ENCODE measurements at regions not wholly inside any gene's neighbourhood (a gene's known extent, or its start where the extent isn't known, plus 50 kb on each side); places are given as distances from the start of the nearest gene placed in this dataset.

DNA sequence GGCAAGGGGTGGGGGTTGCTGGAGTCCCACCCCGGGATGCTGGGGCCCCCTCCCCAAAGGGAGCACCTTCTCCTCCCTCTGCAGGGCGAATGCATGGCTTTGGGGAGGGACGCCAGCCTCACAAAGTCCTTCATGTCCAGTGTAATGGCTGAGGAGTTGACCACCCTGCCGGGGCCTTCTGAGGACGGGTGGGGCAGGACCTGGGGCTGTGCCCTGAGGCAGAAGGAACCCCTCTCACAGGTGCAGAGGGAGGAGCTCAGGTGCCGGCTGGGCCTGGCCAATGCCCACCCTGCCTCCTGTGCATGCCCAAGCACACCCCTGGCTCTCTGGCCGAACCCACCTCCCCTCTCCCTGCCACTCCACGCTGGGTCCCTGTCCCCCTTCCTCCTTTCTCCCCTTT is 64.3 kb upstream of the RNU6ATAC start:
- DNase-seq (ENCODE audit: low spot score), result no peak

DNA sequence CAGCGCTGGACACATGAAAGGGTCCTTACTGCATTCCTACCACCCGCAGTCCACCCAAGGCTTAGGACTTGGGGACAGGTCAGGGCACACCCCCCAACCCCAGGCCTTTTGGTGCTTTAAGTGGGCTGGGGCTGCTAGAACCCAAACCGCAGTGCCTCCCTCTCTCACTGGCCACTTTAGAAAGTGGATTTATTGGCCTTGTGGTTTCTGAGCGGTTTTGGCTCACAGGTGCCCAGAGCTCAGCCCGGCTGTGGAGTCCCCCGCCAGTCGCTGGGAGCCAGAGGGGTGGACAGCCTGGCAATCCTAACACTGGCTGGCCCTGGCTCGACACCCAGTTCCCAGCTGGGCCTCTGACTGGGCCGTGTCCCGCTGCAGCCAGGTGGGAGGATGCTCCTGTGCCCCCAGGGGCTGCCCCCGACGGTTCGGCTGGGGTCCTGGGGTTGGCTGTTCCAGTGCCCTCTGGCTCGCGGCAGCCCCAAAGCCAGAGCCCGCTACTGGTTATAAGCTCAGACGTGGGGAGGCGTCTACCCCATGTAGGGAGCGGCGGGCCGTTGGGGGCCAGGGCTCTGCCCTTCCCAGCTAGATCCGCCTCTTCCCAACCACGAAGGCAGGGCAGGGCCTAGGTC is 65.2 kb upstream of the RNU6ATAC start:
- DNase-seq (ENCODE audit: low spot score), result no peak

DNA sequence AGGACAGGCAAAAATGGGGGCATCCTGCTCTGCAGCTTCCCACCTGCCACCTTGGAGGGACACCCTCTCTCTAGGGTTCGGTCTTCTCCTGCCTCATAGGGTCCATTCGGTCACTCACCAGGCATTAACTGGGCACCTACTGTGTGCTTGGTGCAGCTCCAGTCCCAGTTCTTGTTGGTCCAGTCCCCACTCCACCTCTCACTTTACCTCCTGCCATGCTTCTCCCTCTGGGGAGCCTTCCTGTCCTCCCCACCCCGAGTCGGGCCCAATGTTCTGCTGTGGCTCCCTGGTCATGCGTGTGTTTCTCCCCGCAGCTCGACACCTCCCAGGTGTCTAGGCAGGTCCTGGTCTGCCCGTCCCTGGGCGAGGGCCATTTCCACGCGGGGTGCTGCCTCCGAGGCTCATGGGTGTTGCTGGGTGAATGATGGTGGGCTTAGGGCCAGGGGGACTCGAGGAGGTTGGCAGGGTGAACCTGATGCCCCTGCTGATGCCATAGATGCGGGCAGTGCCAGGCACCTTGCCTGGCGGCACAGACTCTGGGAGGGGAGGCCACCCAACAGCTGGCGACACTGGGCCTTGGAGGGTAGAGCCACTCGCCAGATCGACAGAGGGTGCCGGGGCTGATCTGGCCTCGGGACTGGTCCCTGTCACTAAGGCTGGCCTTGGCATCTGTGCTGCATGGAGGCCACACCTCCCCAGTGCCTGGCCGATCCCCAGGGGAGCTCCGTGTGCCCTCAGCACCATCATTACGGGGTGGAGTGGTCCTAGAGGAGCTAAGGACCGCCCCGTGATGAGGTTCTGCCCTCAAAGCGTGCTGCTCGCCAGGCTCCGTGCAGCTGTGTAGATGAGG is 66.0 kb upstream of the RNU6ATAC start:
- no peak for DNase-seq (ENCODE audit: low spot score)

DNA sequence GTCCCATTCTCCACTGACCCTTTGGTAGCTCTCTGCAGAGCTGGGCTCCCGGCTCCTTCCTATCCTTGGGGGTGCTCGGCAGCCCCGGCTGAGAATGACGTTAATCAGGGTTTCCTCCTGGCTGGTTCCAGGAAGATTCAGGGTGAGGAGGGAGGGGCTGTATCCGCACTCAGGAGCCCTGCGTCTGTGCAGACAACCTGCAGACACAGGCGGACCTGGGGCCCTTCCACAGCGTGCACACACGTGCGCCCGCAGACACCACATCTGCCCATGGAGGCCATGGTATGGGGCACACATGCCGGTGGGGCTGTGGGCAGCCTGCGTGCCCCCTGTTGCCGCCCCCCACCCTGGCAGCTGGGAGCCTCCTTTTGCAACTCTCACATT is 66.6 kb upstream of the RNU6ATAC start:
- no peak for DNase-seq (ENCODE audit: low spot score)

DNA sequence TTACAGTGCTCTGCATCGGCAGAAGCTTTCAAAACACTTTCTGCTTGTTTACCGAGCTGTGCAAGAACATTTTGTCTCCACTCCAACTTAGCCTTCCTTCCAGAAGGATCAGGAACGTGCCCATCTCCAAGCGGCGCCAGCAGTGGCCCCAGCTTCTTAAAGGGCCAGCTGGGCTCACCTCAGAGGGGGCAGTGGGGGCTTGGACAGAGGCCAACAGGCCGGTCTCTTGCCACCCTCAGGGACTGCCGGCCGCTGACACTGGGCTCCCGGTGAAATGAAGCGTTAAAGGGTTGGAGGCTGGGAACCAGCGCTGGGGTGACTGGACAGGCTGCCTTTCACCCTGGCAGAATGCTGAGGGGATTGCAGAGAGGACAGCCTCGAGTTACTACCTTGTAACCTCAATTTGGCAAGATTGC is 67.0 kb upstream of the RNU6ATAC start:
- no peak for DNase-seq (ENCODE audit: low spot score)

DNA sequence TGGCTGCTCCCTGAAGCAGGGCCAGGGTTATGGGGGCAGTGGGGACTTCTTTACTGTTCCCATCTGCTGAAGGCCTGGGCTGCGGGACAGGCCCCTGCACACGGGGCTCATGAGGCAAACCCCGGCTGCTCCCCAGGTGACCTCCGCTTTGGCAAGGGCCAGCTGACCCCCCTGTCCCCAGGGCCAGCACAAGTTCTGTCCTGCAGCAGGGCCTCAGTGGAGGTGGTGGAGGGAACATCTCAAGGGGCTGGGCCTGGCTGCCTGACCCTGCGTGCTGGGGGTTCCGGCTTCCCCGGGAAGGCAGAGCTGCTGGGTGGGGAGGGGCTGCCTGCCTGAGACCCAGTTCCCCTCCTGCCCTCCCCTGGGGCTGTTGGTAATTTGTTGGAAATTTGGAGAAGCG is 67.4 kb upstream of the RNU6ATAC start:
- DNase-seq (ENCODE audit: low spot score), result no peak

DNA sequence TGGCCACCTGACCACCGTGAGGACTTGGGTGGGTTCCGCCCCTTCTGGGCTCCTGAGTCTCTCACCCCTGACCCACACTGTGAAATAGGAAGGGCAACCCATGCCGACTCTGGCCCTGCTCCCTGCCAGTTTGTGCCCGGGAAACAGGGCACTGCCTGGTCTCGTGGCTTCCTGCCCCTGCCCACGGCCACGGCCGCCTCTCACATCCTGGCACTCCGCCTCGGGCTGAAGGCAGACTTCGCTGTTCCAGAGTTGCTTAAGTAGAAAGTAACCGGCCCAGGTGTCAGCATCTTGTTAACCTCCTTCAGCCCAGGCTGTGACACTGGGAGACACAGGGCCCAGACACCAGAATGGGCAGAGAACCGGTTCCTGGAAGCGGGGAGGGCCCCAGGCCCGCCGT is 68.7 kb upstream of the RNU6ATAC start:
- DNase-seq (ENCODE audit: low spot score), result no peak

DNA sequence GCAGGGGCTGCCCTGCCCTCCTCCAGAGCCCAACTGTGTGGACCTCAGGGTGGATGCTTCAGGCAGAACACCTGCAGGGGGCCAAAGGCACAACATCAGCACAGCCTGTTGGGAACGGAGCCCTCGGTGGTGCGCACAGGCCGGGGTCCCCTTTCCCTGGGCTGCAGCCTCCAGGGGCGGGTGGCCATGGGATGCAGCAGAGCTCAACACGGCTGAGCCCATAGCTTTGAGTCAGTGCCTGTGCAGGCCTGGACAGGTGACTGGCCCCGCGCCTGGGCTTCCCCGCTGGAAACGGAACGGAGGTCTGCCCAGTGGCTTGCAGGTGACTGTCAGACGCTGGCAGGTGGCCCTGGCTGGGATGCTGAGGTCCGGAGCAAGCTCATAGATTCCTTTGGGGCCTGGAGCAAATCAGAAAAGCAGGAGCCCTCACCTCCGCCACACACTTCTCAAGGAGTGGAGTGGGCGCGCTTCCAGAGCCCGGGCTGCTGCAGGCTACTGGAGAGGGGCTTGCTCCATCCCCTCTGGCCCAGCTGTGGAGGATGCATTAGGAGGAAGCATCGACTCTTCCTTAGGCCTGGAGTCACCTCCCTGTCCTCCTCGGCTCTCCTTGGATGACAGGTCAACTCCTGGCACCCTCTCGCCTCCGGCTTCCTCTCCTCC is 69.8 kb upstream of the RNU6ATAC start:
- no peak for DNase-seq (ENCODE audit: low spot score)

DNA sequence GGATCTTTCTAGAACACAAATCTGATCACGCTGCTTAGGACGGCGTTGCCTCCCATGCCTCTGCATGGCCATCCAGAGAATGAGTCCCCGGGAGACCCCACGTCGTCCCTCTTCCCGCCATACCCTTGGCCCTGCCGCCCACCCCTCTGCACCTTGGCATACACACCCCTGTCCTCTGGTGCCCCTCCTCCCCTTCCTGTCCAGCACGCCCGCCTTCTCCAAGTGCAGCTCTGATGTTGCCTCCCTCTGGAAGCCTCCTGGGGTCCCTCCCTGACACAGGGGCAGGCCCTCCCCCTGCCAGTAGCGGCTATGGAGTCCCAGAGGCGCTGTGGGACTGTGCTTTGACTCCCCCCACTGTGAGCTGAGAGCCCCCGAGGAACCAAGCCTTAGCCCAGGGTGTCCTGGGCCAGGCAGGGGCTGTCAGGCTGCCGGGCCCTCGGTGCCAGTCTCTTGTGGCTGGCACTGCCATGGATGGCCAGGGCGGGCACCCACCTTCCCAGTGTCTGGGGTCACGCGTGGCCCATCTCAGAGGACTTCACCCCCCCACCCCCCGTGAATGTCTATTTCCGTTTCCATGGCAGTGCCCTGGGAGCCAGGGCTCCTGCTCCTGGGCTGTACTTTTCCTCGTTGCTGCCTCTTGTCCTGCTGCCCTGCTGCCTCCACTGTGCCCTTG is 70.5 kb upstream of the RNU6ATAC start:
- no peak for DNase-seq (ENCODE audit: low spot score)

DNA sequence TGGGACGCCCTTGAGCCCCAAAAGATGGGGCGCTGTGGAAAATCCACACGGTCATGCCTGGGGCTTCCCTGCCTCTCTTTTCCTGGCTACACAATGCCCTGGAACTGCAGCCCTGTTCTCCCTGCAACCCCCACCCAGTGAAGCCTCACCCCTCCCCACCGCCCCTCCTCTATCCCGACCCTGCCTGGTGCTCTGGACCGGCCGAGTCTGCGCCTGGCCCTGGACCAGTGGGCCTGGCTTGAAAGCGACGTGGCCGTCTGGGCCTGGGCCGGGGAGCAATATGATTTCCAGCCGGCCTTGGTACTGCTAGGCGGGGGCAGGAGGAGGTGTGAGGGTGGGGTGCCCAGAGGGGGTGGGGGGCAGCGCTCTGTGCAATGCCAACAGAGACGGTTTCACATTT is 71.0 kb upstream of the RNU6ATAC start:
- DNase-seq (ENCODE audit: low spot score), result no peak

DNA sequence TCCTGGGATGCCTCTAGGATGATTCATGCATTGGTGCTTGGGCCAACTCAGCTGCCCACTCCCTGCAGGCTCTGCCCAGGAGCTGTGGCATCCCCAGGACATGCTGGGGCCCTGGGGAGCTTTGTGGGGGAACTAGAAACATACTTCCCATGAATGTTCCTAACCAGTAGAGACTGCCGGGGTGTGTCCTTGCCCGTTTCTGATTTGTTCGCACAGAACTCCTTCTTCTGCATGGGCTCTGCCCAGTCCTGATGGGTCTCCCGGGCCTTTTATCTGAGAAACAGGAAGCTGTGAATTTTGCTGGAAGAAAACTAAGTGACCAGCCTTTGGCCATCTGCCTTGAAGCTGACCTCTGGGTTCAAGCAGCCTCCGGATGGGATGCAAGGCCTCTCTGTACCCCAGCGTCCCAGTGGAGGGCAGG is 71.6 kb upstream of the RNU6ATAC start:
- DNase-seq (ENCODE audit: low spot score), result no peak

DNA sequence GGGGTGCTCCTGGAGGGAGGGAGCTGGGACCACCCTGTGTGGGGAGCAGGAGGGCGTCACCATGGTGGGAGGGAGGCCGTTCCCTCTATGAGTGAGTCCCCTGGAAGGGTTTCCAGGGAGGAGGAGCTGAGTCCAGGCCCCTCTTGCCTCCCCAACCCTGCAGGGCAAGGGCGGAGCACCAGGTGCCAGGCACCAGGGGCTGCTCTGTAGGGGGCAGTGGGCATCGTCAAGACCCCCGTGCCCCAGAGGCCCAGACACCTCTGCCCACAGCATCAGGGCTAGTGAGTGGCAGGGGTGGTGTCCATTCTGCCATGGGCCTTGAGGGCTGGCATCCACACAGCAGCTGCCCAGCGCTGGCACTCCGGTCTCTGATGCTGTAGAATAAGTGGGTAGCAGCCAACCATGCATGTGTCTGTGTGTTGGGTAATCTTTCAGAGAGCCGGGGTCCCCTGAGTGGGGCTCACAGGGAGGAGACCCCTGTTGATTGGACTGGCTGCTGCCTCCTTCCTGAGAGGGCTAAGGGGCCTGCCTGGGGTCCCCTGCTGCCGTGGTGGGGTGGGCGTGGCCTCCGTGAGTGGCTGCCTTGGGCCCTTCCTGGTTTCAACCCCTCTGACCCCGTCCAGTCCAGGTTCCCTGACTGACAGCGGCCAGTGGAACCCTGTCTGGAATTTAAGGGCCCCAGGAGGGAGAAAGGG is 72.7 kb upstream of the RNU6ATAC start:
- no peak for DNase-seq (ENCODE audit: low spot score)

DNA sequence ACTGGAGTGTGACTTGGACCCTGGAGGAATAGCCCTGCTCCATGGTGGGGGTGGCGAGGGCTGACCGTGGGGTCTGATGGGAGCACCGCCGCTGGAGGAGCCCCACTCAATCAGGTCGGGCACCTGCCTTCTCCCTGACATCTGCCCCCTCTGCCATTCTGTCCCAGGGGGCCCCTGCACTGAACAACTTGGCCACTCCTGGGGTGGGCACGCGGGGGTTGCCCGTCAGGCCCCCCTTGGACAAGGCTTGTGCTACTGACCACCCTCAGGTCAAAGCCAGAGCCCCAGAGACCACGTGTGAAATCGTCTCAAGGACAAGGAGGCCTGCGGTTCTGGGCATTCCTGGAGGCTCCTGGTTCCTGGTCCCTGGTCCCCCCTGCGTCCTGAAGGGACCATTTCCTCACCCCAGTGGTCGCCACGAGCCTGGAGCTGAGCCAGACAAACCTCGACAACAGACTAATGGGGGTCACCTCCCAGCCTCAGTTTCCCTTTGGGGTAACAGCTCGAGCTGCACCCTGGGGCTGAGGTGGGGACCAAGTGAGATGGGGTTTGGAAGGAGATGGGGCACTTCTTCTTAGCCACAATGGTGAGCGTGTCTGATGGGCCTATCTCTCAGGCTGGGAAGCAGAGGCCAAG is 73.4 kb upstream of the RNU6ATAC start:
- no peak for DNase-seq (ENCODE audit: low spot score)

DNA sequence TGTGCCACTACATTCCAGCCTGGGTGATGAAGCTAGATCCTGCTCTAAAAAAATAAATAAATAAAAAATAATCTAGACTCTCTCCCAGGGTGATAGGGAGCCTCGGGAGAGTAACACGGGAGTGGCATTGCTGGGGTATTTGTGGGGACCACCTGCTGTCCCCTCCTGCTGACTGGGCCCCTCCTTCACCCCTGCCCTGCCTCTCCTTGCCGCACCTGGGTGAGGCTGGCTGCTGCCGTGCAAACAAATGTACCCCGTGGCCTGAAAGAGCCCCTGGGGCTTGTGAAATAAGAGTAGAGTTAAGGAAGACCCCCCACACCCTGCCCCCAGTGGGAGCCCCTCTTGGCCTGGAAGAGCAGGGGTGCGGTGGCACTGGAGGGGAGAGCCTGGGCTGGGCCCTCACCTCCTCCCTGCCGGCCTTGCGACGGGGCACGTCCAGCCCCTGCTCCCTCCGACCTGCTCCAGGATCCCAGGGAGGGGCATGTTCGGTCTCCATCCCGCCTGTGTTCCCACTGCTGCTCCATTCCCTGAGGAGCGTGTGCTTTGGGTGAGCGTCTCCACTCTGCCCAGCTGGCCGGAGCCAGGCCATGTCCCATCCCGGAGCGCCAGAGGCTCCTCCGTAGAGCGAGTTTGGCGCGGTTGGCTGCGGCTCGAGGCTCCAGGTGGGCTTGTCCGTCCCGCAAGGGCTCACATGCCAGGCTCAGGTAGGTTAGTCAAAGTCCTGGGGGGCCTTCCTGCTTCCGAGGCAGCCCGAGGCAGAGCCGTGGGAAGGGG is 75.0 kb upstream of the RNU6ATAC start:
- no peak for DNase-seq (ENCODE audit: low spot score)

DNA sequence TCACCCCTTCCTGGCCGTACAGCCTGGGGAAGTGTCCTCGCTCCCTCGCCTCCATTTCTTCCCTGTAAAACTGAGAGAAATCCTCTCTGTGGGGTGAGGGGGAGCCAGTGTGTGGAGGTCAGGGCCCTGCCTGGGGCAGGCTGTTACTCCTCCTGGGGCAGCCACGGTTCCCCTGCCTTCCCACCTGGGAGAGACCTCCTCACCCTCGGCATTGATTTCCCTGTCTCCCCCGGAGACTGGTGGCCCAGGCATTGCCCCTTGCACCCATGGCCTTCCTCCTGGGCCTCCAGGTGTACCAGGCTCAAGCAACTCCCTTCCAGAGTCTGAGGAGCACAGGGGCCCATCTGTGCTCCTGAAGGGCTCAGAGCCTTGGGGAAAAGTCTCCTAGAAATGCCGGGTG is 75.6 kb upstream of the RNU6ATAC start:
- no peak for DNase-seq (ENCODE audit: low spot score)

DNA sequence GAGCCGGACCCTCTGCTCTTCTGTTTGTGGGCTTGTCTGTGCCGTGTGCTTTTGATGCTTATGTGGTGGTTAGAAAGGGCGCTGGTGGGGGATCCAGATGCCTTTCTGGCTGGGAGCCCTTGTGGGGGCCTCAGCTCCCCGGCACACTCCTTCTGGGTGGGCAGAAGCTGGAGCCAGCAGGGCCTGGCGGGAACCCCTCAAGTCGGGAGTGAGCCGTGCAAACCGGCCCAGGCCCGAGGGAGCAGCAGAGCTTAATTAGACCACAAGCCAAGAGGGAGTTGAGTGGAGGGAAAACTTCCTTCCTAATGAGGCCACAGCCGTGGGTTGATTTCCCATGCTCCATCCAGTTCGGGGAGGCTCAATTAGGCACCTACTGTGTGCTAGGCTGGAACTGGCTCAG is 76.0 kb upstream of the RNU6ATAC start:
- DNase-seq (ENCODE audit: low spot score), result no peak

DNA sequence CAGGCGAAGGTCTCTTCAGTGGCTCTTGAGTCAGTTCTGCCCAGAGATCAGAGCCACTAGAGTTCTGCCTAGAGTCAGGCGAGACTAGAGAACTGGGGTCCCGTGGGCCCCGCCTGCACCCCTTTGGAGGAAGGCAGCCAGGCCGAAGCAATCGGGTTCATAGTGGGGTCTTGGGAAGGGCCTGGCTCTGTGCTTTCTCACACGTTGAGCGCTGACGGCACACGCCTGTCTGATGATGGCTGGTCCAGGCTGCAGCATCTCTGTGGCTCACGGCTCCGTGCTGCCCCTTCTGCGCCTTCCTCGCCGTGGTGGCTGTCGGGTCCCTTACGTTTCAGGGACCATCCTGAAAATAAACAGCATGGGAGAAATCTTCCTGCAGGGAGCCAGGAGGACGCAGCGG is 78.3 kb upstream of the RNU6ATAC start:
- DNase-seq (ENCODE audit: low spot score), result no peak

DNA sequence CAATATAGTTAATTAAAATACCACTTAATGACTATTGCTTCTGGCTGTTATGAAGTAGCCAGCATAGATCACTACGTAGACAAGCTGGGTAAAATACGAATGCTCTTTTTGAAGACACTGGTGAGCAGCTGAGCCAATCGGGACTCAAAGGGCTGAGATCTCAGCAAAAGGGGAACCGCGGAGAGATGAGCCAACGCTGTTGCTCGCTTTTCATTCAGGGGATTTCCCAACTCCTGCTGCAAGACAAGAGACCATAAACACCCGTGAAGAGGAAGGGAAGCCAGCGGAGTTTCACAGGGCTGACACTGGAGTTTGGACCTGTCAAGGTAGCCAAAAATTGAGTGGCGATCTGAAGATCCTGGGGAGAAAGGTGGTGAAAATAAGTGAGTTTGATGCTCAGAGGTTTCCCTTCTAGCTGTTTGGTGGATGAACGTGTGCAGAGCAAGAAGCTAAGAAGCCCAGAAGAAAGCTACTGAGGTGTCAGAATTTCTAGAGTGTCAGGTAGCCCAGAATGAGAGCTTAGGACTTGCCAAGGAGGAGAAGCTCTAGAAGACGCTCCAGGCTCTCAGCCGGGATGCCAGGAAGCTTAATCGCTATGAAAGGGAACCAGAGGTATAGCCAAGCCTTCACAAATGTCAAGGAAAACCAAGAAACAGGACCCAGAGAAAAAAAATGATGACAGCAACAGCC is 79.6 kb upstream of the RNU6ATAC start:
- peak; percentile 89 for DNase-seq (ENCODE audit: low spot score)

DNA sequence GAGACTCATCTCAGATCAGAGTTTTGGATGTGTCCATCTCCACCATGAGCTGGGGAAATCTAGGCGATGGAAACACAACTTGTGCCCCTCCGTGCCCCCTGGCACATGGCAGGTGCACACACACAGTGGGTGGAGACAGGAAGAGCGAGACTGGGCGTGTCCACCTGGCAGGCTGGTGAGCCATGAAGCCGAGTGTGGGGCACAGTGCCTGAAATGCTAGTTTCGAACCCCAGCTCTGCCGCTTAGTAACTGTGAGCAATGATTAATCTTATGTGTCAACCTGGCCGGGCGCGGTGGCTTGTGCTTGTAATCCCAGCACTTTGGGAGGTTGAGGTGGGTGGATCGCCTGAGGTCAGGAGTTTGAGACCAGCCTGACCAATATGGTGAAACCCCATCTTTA is 80.8 kb upstream of the RNU6ATAC start:
- no peak for DNase-seq (ENCODE audit: low spot score)

DNA sequence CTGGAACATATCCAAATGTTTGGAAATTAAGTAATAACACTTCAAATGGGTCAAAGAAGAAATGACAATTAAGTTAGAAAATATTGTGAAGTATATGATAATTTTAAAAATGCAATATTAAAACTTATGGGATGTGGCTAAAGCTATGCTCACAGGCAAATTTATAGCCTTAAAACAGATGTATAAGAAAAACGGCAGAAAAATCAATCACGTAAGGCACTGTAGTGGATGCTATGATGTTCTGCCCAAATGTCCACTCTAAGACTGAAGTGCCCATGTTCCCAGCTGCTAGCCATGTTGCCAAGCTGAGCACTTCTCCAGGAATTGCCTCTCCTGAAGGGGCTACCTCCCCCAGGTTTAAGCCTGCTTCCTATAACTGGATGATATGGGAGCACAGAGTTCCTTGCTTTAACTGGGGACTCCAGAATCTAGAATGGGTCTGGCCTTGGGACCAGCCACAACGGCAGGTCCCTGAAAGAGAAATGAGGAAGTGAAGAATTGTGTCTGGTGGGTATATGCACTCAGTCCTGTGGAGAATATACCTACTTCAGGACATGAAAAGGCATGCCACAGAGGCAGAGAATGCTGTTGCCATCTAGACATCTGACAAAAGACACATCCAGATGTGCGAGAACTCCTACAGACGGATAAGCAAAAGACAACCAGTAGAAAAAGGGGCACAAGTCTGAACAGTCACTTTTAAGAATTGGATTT is 78.2 kb upstream of the RXRA start:
- DNase-seq (ENCODE audit: low spot score), result no peak
